ENCODE measurements at regions not wholly inside any gene's neighbourhood (a gene's known extent, or its start where the extent isn't known, plus 50 kb on each side); places are given as distances from the start of the nearest gene placed in this dataset.
"Not testable (repeated sequence)": the region's sequence is repeated elsewhere in the genome, so short reads cannot be mapped to it uniquely, and the experiment has no call there.

GRCh38 chr5:109563189-109563588 lies 126.5 kb upstream of the MAN2A1 start:
- DNase-seq (ENCODE audit: low read depth, low spot score), result no peak
- no peak overlapping the region for H3K4me3 ChIP-seq (ENCODE audit: low read depth, low read length)
- in situ Hi-C loops (cut with HindIII; ENCODE audit: low sequenced_read_pairs), result no loop called here
- TF ChIP-seq CTCF (IDR thresholded peaks at IDR 0.05; ENCODE audit: low read depth, low read length), result no peak

GRCh38 chr5:109562441-109562840 lies 127.3 kb upstream of the MAN2A1 start:
- no peak overlapping the region for H3K4me3 ChIP-seq (ENCODE audit: low read depth, low read length)
- DNase-seq (ENCODE audit: low read depth, low spot score), result no peak
- in situ Hi-C loops (cut with HindIII; ENCODE audit: low sequenced_read_pairs), result no loop called here
- TF ChIP-seq CTCF (IDR thresholded peaks at IDR 0.05; ENCODE audit: low read depth, low read length), result no peak

- H3K4me3 ChIP-seq (ENCODE audit: low read depth, low read length), result no peak overlapping the region
- in situ Hi-C loops (cut with HindIII; ENCODE audit: low sequenced_read_pairs), result no loop called here
- no peak for DNase-seq (ENCODE audit: low read depth, low spot score)
- no peak for TF ChIP-seq CTCF (IDR thresholded peaks at IDR 0.05; ENCODE audit: low read depth, low read length)
These were observed 128.3 kb upstream of the MAN2A1 start for GRCh38 chr5:109561447-109561846.

- in situ Hi-C loops (cut with HindIII; ENCODE audit: low sequenced_read_pairs), result no loop called here
- H3K4me3 ChIP-seq (ENCODE audit: low read depth, low read length), result no peak overlapping the region
- no peak for TF ChIP-seq CTCF (IDR thresholded peaks at IDR 0.05; ENCODE audit: low read depth, low read length)
- DNase-seq (ENCODE audit: low read depth, low spot score), result no peak
These were observed 129.2 kb upstream of the MAN2A1 start for GRCh38 chr5:109560554-109560953.

- in situ Hi-C loops (cut with HindIII; ENCODE audit: low sequenced_read_pairs), result no loop called here
- no peak for TF ChIP-seq CTCF (IDR thresholded peaks at IDR 0.05; ENCODE audit: low read depth, low read length)
- peak; percentile 37 for DNase-seq (ENCODE audit: low read depth, low spot score)
- H3K4me3 ChIP-seq (ENCODE audit: low read depth, low read length), result no peak overlapping the region
These were observed 130.8 kb upstream of the MAN2A1 start for GRCh38 chr5:109558952-109559351.

GRCh38 chr5:109558364-109558763 lies 131.4 kb upstream of the MAN2A1 start:
- TF ChIP-seq CTCF (IDR thresholded peaks at IDR 0.05; ENCODE audit: low read depth, low read length), result no peak
- in situ Hi-C loops (cut with HindIII; ENCODE audit: low sequenced_read_pairs), result no loop called here
- no peak overlapping the region for H3K4me3 ChIP-seq (ENCODE audit: low read depth, low read length)
- peak; percentile 27 for DNase-seq (ENCODE audit: low read depth, low spot score)

- no peak for DNase-seq (ENCODE audit: low read depth, low spot score)
- H3K4me3 ChIP-seq (ENCODE audit: low read depth, low read length), result no peak overlapping the region
- TF ChIP-seq CTCF (IDR thresholded peaks at IDR 0.05; ENCODE audit: low read depth, low read length), result no peak
- in situ Hi-C loops (cut with HindIII; ENCODE audit: low sequenced_read_pairs), result no loop called here
These were observed 135.9 kb upstream of the MAN2A1 start for GRCh38 chr5:109553846-109554245.

- DNase-seq (ENCODE audit: low read depth, low spot score); in situ Hi-C loops (cut with HindIII; ENCODE audit: low sequenced_read_pairs); H3K4me3 ChIP-seq (ENCODE audit: low read depth, low read length): not testable (repeated sequence)
These were observed 138.5 kb upstream of the MAN2A1 start for GRCh38 chr5:109551234-109551633.

Data from astrocyte of the spinal cord (primary cell).